Stimulated activated naive CD4-positive, alpha-beta T cell treated with Interleukin-2 at 50 U/mL for 16 hours (primary cell): ENCODE measurements at regions not wholly inside any gene's neighbourhood (a gene's known extent, or its start where the extent isn't known, plus 50 kb on each side); places are given as distances from the start of the nearest gene placed in this dataset.

Source experiments
- DNase-seq: peaks from one replicate; lab custom pipeline; 2025; lab: John Stamatoyannopoulos, UW

DNA sequence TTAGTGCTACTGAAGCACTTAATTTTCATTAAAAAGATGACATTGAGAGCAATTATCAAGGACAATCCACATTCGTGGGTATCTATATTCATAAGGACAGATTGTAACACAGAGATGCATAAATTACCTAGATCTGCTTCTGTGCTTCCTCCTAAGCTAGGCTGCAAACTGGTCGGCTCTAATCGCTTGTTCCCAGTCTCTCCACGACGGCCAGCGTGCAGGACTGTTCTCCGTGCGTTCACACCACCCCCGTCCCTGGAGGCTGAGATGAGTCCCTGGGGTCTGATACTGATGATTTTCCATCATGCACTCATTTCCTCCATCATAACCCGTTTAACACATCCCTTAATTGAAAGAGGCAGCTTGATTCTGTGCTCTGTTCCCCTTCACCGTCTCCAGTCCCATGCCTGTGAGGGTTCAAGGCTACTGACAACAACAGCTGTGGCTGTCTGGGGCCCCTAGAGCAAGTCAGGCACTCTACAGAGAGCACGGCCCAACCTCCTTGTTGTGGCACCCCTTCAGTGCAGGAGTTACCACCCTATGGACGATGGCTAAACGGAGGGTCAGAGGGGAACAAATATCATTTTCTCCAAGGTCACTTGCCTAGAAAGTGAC lies 469.6 kb downstream of the NPHP4 start:
- DNase-seq = no peak

DNA sequence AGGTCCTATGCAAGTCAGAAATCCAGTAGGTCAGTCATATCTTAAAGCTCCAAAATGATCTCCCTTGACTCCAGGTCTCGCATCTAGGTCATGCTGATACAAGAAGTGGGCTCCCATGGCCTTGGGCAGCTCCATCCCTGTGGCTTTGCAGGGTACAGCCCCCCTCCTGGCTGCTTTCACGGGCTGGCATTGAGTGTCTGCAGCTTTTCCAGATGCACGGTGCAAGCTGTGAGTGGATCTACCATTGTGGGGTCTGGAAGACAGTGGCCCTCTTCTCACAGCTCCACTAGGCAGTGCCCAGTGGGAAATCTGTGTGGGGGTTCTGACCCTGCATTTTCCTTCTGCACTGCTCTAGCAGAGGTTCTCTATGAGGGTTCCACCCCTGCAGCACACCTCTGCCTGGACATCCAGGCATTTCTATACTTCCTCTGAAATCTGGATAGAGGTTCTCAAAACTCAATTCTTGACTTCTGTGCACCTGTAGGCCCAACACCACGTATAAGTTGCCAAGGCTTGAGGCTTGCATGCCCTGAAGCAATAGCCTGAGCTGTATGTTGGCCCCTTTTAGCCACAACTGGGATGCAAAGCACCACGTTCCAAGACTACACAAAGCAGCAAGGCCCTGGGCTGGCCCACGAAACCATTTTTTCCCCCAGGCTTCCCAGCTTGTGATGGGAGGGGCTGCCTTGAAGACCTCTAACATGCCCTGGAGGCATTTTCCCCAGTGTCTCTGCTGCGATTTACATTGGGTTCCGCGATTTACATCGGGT lies 472.7 kb downstream of the NPHP4 start:
- no peak for DNase-seq

- no peak for DNase-seq
These were observed 475.5 kb downstream of the NPHP4 start for GRCh38 chr1:5516756-5517155.

GRCh38 chr1:5515501-5515900 lies 476.7 kb downstream of the NPHP4 start:
- no peak for DNase-seq

DNA sequence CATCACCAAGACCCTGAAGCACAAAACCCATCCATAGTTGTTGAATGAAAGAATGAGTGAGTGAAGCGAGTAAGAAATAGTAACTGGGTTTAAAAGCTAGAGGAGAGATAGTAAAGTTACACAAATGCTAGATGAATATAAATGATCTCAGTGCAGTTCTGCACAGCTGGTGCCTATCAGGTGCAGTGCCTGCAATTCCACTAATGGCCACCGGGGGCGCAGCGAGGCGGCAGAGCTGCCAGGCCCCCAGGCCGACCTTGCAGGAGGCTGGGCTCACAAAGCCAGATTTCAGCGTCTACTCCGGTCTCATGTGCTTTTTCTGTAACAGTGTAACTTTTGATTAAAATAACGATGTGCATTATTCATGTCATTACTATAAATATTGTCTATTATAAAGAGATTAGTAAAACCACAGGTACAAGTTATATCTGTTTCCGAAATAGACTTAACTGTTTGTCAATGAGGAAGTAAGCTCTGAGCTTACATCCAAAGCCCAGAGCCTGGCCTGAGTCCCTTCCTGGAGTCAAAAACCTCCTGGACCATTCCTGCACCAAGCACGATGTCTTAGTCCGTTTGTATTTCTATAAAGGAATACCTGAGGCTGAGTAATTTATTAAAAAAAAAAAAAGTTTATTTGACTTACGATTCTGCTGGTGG lies 477.6 kb downstream of the NPHP4 start:
- DNase-seq = peak; percentile 52

GRCh38 chr1:5513846-5514526 lies 478.2 kb downstream of the NPHP4 start:
- no peak for DNase-seq

- DNase-seq = no peak
These were observed 479.0 kb downstream of the NPHP4 start for GRCh38 chr1:5513179-5513578.

DNA sequence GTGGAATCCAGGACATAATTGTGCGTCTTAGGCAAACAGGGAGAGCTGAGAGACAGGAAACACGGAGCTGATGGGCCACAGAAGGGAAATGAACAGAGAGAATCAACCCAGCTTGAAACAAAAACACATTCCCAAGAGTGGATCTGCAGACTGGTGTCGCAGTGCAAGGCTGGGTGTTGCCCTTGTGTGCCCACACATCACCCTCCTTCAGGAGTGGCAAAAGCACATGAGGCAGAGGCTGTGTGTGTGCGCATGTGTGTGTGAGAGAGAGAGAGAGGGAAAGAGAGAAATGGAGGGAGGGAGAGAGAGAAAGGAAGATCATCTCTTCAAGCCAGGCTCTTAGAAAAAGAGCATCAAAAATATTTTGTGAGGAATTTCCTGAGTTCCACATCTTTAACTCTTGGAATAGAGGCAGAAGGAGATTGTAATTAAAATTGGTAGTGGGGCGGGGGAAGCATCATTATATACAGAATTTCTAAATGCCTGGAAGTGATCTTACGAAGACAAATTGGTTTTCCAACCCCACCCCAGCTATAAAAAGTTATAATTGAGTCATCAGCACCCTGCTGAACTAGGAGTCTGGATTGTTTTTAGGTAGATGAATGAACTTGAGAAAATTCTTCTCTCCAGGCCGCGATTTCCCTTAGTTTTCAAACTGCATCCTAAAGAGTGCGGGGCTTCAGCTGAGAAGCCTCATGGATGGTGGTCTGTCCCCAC lies 480.7 kb downstream of the NPHP4 start:
- no peak for DNase-seq

GRCh38 chr1:5509664-5510452 lies 482.4 kb downstream of the NPHP4 start:
- DNase-seq = peak; percentile 39

DNA sequence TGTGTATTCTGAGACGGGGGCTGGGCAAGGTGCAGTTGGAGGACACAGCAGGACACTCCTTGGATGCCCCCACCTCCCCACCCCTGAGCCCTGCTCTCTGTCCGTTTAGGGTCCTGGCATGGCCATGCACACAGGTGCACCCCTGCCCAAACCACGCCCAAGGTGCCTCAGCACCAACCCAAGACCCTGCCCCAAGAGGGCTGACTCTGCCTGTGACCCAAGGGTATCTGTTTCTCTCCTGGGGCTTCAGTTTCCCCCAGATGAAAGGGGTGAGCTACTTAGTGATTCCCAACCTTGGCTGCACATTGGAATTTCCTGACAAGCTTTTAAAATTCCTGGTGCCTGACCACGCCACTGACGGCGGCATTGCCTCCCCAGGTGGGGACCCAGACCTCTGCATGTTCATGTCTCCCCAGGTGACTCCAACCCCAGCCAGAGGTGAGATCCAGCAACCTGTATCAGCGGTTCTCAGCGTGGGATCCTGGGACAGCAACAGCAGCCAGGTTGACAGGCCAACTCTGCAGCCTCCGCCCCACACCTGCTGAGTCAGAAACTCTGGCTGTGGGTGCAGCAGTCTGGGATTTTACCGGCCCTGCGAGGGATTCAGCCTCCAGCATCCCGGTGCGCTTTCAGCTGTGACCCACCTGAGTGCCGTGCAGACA lies 483.4 kb downstream of the NPHP4 start:
- DNase-seq = no peak

DNA sequence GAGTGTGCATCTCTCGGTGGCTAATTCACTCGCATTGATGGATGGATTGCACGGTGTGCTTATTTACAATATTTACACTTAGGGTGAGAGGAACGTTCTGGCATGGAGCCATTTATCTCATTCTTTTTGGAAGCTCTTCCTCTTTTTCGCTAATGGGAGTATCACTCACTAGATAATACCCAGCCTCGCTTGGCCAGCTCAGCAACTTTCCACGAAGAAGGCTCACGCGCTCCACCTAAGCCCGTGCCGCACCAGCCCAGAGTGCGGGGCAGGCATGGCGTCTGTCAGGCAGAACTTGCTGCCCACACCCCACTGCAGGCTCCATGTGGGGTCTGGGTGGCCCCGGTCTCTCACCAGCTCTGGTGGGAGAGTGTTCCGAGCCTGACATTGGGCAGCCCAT lies 484.9 kb downstream of the NPHP4 start:
- no peak for DNase-seq

DNA sequence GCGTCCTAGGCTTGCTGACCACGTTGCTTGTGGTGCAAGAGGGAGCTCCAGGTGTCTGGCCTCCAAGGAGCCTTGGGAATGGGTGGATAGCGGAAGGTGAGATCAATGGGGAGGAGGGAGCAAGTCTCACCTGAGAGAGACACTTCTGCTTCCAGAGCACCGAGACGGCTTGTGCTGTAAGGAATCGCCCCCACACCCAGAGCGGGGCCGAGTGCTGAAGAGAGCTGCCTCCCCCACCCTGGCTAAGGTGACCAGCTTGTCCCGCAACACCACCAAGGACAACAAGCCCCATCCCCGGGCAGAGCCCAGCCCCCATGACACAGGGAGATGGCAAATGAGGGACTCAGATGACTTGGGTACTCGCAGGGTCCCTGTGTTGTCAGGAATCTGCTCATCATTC lies 485.6 kb downstream of the NPHP4 start:
- no peak for DNase-seq

- no peak for DNase-seq
These were observed 486.3 kb downstream of the NPHP4 start for GRCh38 chr1:5505944-5506343.

GRCh38 chr1:5504364-5504740 lies 487.9 kb downstream of the NPHP4 start:
- DNase-seq = no peak

DNA sequence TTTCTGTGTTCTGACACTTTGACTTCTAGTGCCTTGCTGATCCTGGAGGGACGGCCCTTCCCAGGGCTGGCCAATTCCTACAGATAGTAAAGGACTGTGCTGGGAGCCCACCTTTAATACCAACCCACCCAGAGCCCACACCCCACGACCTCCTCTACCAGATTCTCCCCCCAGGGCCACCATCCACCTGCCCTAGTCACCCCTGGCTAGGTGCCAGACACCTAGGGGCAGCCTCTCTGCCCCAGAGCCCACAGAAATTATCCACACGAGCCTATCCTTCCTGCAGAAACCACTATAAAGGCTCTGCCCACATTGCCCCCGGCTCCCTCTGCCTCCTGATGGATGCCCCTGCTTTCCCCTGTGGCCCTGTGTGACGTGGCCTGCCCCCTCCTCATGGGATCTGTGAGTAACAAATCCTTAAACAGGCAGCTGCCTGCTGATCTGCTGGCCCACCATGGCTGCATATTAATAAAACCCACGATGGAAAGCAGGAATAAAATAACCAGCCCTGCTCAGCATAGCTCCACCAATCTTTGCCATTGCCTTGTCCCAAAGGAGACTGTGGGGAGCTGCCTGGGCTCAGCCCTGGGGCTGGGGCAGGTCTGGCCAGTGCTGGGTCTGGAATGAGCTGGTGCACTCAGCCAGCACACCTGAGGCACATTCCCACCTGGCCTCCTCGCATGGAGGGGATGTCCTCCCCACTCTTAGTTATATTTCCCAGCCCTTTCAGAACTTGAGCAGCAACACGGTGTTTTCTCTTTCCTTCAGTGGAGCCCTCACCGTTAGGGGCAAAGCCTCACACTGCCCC lies 488.5 kb downstream of the NPHP4 start:
- DNase-seq = no peak

DNA sequence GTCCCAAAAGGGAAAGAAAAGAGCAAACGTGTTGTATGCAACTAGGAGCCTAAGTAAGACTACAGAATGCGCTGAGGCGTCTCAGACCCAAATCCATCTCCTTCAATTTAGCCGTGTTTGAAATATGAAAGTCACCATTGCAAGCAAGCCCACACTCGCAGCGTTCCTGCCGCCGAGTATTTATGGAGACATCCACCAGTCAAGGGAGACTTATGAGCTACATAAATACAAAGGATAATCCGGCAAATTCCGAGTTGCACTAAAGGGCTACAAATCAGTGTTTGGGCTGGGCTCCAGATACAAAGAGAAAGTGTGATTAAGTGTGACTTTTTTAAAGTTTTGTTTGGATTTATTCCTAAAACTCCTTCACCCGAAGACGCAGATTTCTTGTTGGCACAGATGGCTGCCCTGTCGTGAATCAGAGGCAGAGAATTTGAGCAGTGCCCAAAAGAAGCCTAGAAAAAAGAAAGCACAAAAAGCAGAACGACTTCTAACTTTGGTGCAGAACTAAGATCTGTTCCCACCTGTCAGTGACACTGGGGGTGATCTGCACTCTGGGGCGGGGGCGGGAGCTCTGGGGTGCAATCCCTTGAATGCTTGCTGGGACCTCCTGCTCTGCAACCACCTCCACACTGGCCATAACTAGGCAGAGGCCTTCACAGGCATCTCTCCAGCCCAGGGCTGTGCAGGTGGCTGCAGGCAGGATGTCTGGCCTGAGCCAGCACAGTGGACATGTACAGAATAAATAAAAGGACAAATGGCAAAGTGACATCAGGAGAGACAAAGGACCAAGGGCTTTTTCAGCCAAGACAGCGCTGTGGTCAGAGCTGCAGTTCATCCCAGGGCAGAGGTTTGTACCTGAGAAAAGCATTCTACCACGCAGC lies 489.7 kb downstream of the NPHP4 start:
- no peak for DNase-seq

GRCh38 chr1:5501206-5501930 lies 490.9 kb downstream of the NPHP4 start:
- no peak for DNase-seq

- DNase-seq = no peak
These were observed 491.7 kb downstream of the NPHP4 start for GRCh38 chr1:5500541-5500940.
